Cardiac fibroblast (primary cell): ENCODE measurements at regions not wholly inside any gene's neighbourhood (a gene's known extent, or its start where the extent isn't known, plus 50 kb on each side); places are given as distances from the start of the nearest gene placed in this dataset.
A peak's percentile ranks its signal among the peaks of the same experiment; 100 is the strongest.

ENCODE experiments used
- DNase-seq, 2 donors: peaks; one replicate each; pipeline versions ENCODE4 v3.0.0 to v3.0.0-alpha.2; 2010; ENCODE audit warnings: low read depth in 2 of 2
- H3K4me3 ChIP-seq, 2 donors: replicated peaks in 1 of 2; 1 replicate in 1 of 2; 2 replicates in 1 of 2; pipeline ENCODE4 v1.5.1; 2011; ENCODE audit warnings: low read depth in 2 of 2, low read length in 2 of 2, mild to moderate bottlenecking in 2 of 2, moderate library complexity in 1 of 2
- CTCF ChIP-seq: IDR thresholded peaks from one replicate; pipeline ENCODE4 v1.5.1; 2011; ENCODE audit warnings: low read depth, mild to moderate bottlenecking, low read length, inconsistent platforms

- TF ChIP-seq CTCF, result no peak
- no peak overlapping the region for H3K4me3 ChIP-seq
- DNase-seq, result no peak
Measured at GRCh38 chr9:107136296-107136695, 146.8 kb upstream of the RAD23B start.

DNA sequence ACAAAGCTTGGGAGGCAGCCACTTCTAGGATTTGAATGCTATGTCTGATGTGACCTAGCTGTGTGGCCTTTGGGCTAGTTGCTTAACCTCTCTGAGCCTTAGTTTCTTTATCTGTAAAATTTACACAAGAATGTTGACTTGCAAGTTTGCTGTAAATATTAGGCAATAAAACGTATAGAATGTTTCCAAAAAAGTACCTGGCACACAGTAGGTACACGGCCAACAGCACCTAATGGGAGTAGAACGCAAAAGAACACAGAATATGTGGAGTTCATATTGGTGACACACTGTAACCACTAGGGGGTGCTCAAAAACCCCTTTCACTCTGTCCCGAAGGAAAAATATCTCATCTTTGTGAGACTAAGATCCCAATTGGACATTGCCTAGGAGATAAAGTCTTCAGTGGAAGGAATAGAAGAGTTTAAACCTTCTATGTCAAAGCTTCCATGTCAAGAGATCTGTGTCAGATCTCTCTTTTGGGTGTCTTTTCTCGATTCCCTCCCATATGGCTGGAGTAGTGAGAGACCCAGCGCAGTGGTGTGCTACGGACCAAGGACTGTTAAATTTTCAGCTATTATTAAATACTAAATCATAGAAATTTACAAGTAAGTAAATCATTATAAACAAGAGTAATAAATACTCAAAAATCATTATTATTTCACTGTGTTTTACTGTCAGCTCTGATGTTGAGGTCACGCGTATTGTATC lies 145.4 kb upstream of the RAD23B start:
- peak; percentile 56 to 62 for DNase-seq
- TF ChIP-seq CTCF, result peak; percentile 73
- no peak overlapping the region for H3K4me3 ChIP-seq

- DNase-seq, result peak in 1 of 2 donors; percentile 17
- H3K4me3 ChIP-seq, result no peak overlapping the region
- no peak for TF ChIP-seq CTCF
Measured at GRCh38 chr9:107138261-107138992, 144.7 kb upstream of the RAD23B start.

GRCh38 chr9:107141967-107142366 lies 141.1 kb upstream of the RAD23B start:
- no peak overlapping the region for H3K4me3 ChIP-seq
- peak; percentile 30 to 35 for DNase-seq
- peak; percentile 37 for TF ChIP-seq CTCF

- H3K4me3 ChIP-seq, result no peak overlapping the region
- DNase-seq, result peak in 1 of 2 donors; percentile 44
- TF ChIP-seq CTCF, result no peak
Measured at GRCh38 chr9:107142430-107142829, 140.6 kb upstream of the RAD23B start.

DNA sequence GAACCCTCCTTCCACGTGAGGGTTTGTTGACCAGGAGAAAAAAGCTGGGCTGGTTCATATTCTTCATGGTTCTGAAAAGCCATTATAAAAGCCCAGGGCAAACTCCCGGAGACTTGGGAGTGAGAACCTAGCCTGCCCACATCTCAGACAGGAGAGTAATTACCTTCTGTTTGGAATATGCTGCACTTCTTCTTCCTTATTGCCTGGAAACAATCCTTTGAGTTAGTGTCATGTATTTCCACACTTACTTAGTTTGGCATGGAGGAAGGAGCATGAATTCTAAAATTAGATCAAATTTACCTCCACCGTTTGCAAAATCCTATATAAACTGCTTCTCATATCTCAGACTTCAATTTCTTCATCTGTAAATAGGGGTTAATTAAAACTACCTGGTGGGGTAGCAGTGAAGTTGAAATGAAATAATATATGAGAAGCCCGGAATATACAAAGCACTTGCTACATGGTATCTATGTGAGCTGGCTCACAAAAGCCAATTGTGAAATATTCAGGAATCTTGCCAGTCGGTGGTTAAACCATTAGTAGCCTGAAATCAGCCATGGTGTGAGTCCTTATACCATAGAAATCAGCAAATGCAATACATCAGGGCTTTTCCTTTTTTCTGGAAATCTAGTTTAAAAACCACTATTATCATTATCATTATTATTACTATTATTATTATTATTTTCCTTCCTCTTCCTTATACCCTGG lies 140.0 kb upstream of the RAD23B start:
- DNase-seq, result peak; percentile 16 to 46
- no peak overlapping the region for H3K4me3 ChIP-seq
- TF ChIP-seq CTCF, result no peak
